GM18520 (cell line): ENCODE measurements at regions not wholly inside any gene's neighbourhood (a gene's known extent, or its start where the extent isn't known, plus 50 kb on each side); places are given as distances from the start of the nearest gene placed in this dataset.

Source experiments
- ATAC-seq: cut with Tn5 transposase; IDR thresholded peaks from one replicate; pipeline ENCODE4 v1.9.1; 2021; ENCODE audit not compliant: unreplicated experiment

GRCh38 chr6:170022827-170023619 is 267.9 kb downstream of the DLL1 start:
- ATAC-seq, result no peak

GRCh38 chr6:170022291-170022722 is 268.6 kb downstream of the DLL1 start:
- ATAC-seq, result no peak

- no peak for ATAC-seq
Measured at GRCh38 chr6:170021579-170021978, 269.3 kb downstream of the DLL1 start.

- ATAC-seq, result no peak
Measured at GRCh38 chr6:170019818-170020583, 268.6 kb downstream of the ERMARD start.

GRCh38 chr6:170018936-170019817 is 267.8 kb downstream of the ERMARD start:
- no peak for ATAC-seq

GRCh38 chr6:170018422-170018935 is 267.1 kb downstream of the ERMARD start:
- no peak for ATAC-seq

GRCh38 chr6:170017603-170018320 is 266.3 kb downstream of the ERMARD start:
- ATAC-seq, result no peak

- ATAC-seq, result no peak
Measured at GRCh38 chr6:170013815-170014214, 262.4 kb downstream of the ERMARD start.

- no peak for ATAC-seq
Measured at GRCh38 chr6:170012037-170012330, 260.6 kb downstream of the ERMARD start.

- no peak for ATAC-seq
Measured at GRCh38 chr6:170011204-170012036, 260.0 kb downstream of the ERMARD start.

GRCh38 chr6:170010665-170011203 is 259.3 kb downstream of the ERMARD start:
- ATAC-seq, result no peak

GRCh38 chr6:170008294-170008785 is 256.9 kb downstream of the ERMARD start:
- no peak for ATAC-seq

GRCh38 chr6:170007468-170008293 is 256.3 kb downstream of the ERMARD start:
- no peak for ATAC-seq

GRCh38 chr6:170006900-170007467 is 255.6 kb downstream of the ERMARD start:
- no peak for ATAC-seq

GRCh38 chr6:170006071-170006899 is 254.9 kb downstream of the ERMARD start:
- ATAC-seq, result no peak

GRCh38 chr6:170005665-170006064 is 254.2 kb downstream of the ERMARD start:
- ATAC-seq, result no peak

GRCh38 chr6:170004585-170005210 is 253.3 kb downstream of the ERMARD start:
- no peak for ATAC-seq
